IMR-90 (cell line): ENCODE measurements at regions not wholly inside any gene's neighbourhood (a gene's known extent, or its start where the extent isn't known, plus 50 kb on each side); places are given as distances from the start of the nearest gene placed in this dataset.

Experiments used
- BHLHE40 ChIP-seq: fragments of 150-350 bp; IDR thresholded peaks from 2 replicates; pipeline ENCODE4 v1.6.1; 2016; ENCODE audit warnings: mild to moderate bottlenecking, low read depth, low read length
- CEBPB ChIP-seq: IDR thresholded peaks from 2 replicates; pipeline ENCODE4 v1.6.1; 2012; ENCODE audit warnings: low read depth, low read length, improper control_type of control experiment
- CHD1 ChIP-seq: IDR thresholded peaks from 2 replicates; pipeline ENCODE4 v1.6.1; 2012; ENCODE audit warnings: low read depth, low read length, improper control_type of control experiment
- CTCF ChIP-seq: conservative IDR thresholded peaks from 2 replicates; pipeline ENCODE4 v1.5.1; 2012; ENCODE audit warnings: mild to moderate bottlenecking, low read depth, low read length, improper control_type of control experiment
- ELK1 ChIP-seq: fragments of 150-350 bp; IDR thresholded peaks from 2 replicates; pipeline ENCODE4 v1.6.1; 2016; ENCODE audit warnings: low read depth, mild to moderate bottlenecking, low read length, moderate library complexity, borderline replicate concordance
- FOS ChIP-seq: fragments of 150-350 bp; IDR thresholded peaks from 2 replicates; pipeline ENCODE4 v1.6.1; 2016; ENCODE audit warnings: low read depth, low read length
- MAFK ChIP-seq: IDR thresholded peaks from 2 replicates; pipeline ENCODE4 v1.6.1; 2012; ENCODE audit warnings: low read depth, low read length, improper control_type of control experiment
- MXI1 ChIP-seq: IDR thresholded peaks from 2 replicates; pipeline ENCODE4 v1.6.1; 2012; ENCODE audit warnings: low read depth, mild to moderate bottlenecking, low read length, moderate library complexity, borderline replicate concordance
- POLR2A ChIP-seq: IDR thresholded peaks from 2 replicates; pipeline ENCODE4 v1.6.1; 2012; ENCODE audit warnings: mild to moderate bottlenecking, low read depth, low read length
- RAD21 ChIP-seq: IDR thresholded peaks from 2 replicates; pipeline ENCODE4 v1.6.1; 2012; ENCODE audit warnings: low read length, improper control_type of control experiment
- RCOR1 ChIP-seq: IDR thresholded peaks from 2 replicates; pipeline ENCODE4 v1.6.1; 2012; ENCODE audit warnings: mild to moderate bottlenecking, low read length, improper control_type of control experiment; ENCODE audit not compliant: insufficient replicate concordance
- RFX5 ChIP-seq: IDR thresholded peaks from 2 replicates; pipeline ENCODE4 v1.8.0; 2012; ENCODE audit warnings: low read depth, mild to moderate bottlenecking, low read length, moderate library complexity
- SMC3 ChIP-seq: fragments of 150-350 bp; IDR thresholded peaks from 2 replicates; pipeline ENCODE4 v1.6.1; 2016; ENCODE audit warnings: low read depth, mild to moderate bottlenecking, antibody characterized with exemption, low read length, moderate library complexity
- USF2 ChIP-seq: fragments of 150-350 bp; IDR thresholded peaks from 2 replicates; pipeline ENCODE4 v1.6.1; 2017; ENCODE audit warnings: mild to moderate bottlenecking, antibody characterized with exemption, low read length, low read depth

- TF ChIP-seq CTCF (no peak), RCOR1 (no peak), MXI1 (no peak), USF2 (peak; percentile 54), POLR2A (no peak), ELK1 (no peak), RFX5 (no peak), CEBPB (no peak), RAD21 (no peak), CHD1 (no peak), FOS (no peak), MAFK (no peak), BHLHE40 (no peak), SMC3 (no peak)
These were observed 176.1 kb upstream of the MVB12B start for GRCh38 chr9:126150411-126151030.
